ENCODE measurements at regions not wholly inside any gene's neighbourhood (a gene's known extent, or its start where the extent isn't known, plus 50 kb on each side); places are given as distances from the start of the nearest gene placed in this dataset.
"Not testable (repeated sequence)": the region's sequence is repeated elsewhere in the genome, so short reads cannot be mapped to it uniquely, and the experiment has no call there.

DNA sequence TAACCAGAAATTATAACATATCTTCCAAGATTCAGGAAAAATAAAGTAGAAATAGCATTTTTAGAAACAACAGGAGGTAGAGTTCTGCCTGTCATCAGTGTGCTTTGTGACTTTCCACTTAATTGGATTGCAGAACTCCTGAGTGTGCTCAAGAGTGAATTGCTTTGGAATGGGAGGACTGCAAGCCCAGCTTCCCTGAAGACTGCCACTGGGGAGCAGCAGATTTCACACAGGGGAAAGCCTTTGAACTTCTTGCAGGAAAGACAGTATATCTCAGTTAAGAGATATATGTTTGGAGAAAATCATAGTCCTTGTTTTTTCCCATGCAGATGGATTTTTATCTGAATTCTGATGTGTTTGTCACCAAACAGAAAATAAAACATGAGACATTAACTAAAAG is 124.5 kb downstream of the TMEM168 start:
- intact Hi-C loops (cut with DNase I, micrococcal nuclease), result no loop called here
- ATAC-seq (peak; percentile 82), DNase-seq (peak in 2 of 3 donors; percentile 59 to 60)
- no peak overlapping the region for H3K4me3 ChIP-seq
- TF ChIP-seq, protein P1, sequence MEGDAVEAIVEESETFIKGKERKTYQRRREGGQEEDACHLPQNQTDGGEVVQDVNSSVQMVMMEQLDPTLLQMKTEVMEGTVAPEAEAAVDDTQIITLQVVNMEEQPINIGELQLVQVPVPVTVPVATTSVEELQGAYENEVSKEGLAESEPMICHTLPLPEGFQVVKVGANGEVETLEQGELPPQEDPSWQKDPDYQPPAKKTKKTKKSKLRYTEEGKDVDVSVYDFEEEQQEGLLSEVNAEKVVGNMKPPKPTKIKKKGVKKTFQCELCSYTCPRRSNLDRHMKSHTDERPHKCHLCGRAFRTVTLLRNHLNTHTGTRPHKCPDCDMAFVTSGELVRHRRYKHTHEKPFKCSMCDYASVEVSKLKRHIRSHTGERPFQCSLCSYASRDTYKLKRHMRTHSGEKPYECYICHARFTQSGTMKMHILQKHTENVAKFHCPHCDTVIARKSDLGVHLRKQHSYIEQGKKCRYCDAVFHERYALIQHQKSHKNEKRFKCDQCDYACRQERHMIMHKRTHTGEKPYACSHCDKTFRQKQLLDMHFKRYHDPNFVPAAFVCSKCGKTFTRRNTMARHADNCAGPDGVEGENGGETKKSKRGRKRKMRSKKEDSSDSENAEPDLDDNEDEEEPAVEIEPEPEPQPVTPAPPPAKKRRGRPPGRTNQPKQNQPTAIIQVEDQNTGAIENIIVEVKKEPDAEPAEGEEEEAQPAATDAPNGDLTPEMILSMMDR (IDR thresholded peaks at IDR 0.05), result peak; percentile 14
- no peaks in the 10 kb centered on the region for H3K4me1 ChIP-seq (ENCODE audit: low read depth)
- no peaks in the 10 kb centered on the region for H3K36me3 ChIP-seq (ENCODE audit: low read depth)
- no peaks in the 10 kb centered on the region for H3K9me3 ChIP-seq

DNA sequence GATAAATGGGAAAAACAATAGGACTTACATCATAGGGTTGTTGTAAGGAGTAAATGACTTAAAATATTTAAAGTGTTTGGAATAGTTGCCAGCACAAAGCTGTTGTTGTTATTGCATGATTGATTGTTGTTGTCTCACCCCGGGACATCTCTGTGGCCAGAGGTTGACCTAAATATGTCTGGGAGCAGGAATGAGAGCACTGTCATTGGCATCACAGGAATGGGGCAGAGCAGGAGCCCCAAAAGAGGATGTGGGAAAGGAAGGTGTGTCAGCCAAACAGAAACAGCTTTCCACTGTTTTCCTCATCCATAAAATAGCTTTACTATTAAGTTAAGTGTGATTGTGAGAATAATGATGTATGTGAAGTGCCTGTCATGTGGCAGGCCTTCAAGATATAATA is 121.6 kb downstream of the TMEM168 start:
- DNase-seq (no peak), ATAC-seq (no peak)
- Histone ChIP-seq H3K4me3 (no peak overlapping the region), H3K9me3 (no peaks in the 10 kb centered on the region), H3K36me3 (ENCODE audit: low read depth) (no peaks in the 10 kb centered on the region), H3K4me1 (ENCODE audit: low read depth) (no peaks in the 10 kb centered on the region)
- TF ChIP-seq, protein P1 (IDR thresholded peaks at IDR 0.05), result no peak
- intact Hi-C loops (cut with DNase I, micrococcal nuclease), result no loop called here

DNA sequence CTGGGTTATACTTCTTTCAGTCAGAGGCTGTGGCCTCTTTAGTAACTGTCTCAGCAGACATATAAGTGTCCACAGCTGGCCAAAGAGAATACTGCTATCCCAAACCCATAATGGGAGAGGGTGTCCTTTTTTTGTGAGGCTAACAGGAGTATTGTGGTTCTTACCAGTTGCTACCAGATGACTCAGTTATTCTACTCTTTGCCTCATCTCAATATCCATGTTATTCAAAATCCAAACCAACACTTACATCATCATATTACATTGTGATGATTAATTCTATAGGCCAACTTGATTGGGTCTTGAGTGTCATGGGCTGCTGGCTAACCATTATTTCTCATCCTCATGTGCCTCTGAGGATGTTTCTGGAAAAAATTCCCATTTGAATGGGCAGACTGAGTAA is 120.9 kb downstream of the TMEM168 start:
- Histone ChIP-seq H3K36me3 (ENCODE audit: low read depth) (no peaks in the 10 kb centered on the region), H3K4me3 (no peak overlapping the region)

DNA sequence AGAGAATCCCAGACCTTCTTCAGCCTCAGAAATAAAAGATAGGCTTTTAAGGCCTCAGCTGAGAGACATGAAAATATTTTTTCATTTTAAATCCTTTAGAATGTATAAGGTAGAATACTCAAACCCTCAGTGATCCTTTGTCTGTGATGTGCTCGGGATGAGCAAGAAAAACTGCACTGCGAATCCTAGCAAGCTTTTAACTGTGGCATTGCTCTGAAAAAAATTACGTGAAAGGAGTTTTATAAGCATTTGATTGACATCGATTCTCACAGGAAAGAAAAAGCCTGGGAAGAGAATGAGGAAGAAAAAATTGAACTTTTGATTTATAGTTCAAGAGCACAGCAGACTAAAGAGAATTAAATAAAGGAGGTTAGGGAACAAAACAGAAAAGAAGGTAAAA is 120.0 kb downstream of the TMEM168 start:
- no peaks in the 10 kb centered on the region for H3K4me1 ChIP-seq (ENCODE audit: low read depth)
- ATAC-seq (no peak), DNase-seq (no peak)
- H3K36me3 ChIP-seq (ENCODE audit: low read depth), result no peaks in the 10 kb centered on the region
- intact Hi-C loops (cut with DNase I, micrococcal nuclease), result no loop called here
- no peaks in the 10 kb centered on the region for H3K9me3 ChIP-seq
- TF ChIP-seq, protein P1 (IDR thresholded peaks at IDR 0.05), result no peak
- H3K4me3 ChIP-seq, result no peak overlapping the region

More for the DNA sequence above, 120.9 kb downstream of the TMEM168 start:
- TF ChIP-seq, protein P1 (IDR thresholded peaks at IDR 0.05), result no peak
- Histone ChIP-seq H3K9me3 (no peaks in the 10 kb centered on the region), H3K4me1 (ENCODE audit: low read depth) (no peaks in the 10 kb centered on the region)
- intact Hi-C loops (cut with DNase I, micrococcal nuclease), result no loop called here
- DNase-seq (no peak), ATAC-seq (no peak)

DNA sequence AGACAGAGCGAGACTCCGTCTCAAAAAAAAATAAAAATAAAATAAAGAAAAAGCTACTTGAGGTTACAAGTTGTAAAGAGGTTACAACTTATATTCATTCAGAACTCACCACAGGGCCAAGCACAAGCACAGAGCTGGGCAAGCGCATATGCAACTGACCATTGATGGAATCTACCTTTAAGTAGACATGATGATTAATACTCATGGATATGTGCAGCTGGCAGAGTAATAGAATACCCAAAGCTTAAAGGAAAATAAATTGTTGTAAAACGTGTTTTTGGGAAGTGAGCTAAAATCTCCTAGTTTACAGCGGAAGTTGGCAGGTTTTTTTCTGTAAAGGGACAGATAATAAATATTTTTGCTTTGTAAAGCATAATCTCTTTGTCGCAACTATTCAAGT is 111.6 kb downstream of the TMEM168 start:
- Histone ChIP-seq H3K9me3 (no peaks in the 10 kb centered on the region), H3K4me1 (ENCODE audit: low read depth) (no peaks in the 10 kb centered on the region), H3K36me3 (ENCODE audit: low read depth) (no peaks in the 10 kb centered on the region), H3K4me3 (no peak overlapping the region)
- ATAC-seq, result no peak
- intact Hi-C loops (cut with DNase I, micrococcal nuclease), result no loop called here
- DNase-seq, result no peak
- TF ChIP-seq, protein P1 (IDR thresholded peaks at IDR 0.05), result no peak

DNA sequence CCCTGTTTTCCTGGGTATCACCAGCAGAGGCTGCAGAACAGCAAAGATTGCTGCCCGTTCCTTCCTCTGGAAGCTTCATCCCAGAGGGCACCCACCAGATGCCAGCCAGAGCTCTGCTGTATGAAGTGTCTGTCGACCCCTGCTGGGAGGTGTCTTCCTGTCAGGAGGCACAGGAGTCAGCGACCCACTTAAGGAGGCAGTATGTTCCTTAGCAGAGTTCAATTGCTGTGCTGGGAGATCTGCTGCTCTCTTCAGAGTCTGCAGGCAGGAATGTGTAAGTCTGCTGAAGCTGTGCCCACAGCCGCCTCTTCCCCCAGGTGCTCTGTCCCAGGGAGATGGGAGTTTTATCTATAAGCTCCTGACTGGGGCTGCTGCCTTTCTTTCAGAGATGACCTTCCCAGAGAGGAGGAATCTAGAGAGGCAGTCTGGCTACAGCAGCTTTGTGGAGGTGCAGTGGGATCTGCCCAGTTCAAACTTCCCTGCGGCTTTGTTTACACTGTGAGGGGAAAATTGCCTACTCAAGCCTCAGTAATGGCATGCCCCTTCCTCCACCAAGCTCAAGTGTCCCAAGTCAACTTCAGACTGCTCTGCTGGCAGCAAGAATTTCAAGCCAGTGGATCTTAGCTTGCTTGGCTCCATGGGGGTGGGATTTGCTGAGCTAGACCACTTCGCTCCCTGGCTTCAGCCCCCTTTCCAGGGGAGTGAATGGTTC is 100.6 kb downstream of the TMEM168 start:
- H3K4me3 ChIP-seq; DNase-seq; H3K9me3 ChIP-seq; ATAC-seq; H3K4me1 ChIP-seq (ENCODE audit: low read depth); H3K36me3 ChIP-seq (ENCODE audit: low read depth); intact Hi-C loops (cut with DNase I, micrococcal nuclease): not testable (repeated sequence)

Data from mucosa of descending colon (tissue), 3 donors.